ENCODE measurements at regions not wholly inside any gene's neighbourhood (a gene's known extent, or its start where the extent isn't known, plus 50 kb on each side); places are given as distances from the start of the nearest gene placed in this dataset.
A peak's percentile ranks its signal among the peaks of the same experiment; 100 is the strongest.

DNA sequence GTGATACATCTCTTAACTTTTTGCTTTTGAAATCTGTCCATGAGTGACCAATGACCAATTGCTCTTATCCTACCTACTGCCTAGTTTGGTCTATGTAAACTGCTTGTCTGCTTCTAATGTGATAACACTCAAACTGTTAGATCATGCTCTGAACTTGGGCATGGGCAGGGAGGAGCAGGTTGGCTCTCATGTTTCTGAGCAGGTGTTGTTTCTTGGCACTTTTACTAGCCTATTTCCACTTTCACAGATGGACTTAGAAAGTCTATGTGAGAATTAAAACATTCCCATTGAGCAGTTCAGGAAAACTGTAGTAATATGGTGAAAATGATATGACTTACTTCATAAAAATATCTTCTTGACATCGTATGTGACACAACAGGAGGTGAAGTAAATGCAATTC, 538.4 kb downstream of the HACE1 start:
- DNase-seq (ENCODE audit: low spot score) = no peak

DNA sequence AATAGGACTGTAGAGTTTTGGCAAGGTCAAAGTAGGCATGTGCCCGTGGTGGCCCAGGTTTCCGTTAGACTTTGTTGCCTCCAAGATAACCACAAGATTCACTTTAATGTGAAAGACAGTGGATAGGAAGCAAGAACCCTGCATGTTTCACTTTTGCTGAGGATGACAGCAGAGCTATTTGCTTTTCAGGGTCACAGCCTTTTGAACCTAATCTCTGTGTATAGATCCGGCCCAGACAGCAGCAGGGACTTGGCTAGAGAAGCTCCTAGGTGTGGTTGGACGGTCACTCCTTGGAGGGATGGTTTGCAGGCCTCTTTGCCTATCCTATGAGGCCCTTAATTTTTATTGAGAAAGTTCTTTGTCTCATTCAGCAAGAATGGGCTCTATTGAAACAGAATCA, 538.8 kb downstream of the HACE1 start:
- DNase-seq (ENCODE audit: low spot score) = no peak

DNA sequence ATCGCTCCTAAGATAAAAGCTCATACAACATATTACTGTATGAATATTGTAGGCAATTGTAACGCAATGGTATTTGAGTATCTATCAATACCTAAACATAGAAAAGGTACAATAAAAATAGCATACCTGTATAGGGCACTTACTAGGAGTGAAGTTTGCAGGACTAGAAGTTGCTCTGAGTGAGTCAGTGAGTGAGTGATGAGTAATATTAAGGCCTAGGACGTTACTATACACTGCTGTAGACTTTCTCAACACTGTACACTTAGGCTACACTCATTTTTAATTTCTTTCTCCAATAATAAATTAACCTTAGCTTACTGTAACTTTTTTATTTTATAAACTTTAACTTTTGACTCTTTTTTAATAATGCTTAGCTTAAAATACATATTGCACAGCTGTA, 546.9 kb downstream of the HACE1 start:
- DNase-seq (ENCODE audit: low spot score) = peak; percentile 58

DNA sequence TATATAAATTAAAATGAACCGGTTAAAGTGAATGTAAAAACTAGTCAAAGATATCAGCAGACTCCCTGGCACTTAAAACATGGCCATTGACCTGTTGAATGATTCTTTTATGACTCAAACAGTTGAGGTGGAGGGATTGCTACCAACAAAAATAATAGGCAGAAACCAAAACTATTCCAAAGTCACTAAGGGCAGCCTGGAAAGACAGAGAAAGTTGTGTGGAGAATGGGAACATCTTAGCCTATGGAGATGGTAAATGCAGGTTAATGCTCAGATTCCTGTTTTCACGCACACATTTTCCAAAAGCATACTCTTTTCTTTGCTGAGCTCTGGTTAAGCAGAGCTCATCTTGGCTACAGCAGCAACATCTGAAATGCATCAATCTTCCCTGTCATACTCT, 553.5 kb downstream of the HACE1 start:
- no peak for DNase-seq (ENCODE audit: low spot score)

DNA sequence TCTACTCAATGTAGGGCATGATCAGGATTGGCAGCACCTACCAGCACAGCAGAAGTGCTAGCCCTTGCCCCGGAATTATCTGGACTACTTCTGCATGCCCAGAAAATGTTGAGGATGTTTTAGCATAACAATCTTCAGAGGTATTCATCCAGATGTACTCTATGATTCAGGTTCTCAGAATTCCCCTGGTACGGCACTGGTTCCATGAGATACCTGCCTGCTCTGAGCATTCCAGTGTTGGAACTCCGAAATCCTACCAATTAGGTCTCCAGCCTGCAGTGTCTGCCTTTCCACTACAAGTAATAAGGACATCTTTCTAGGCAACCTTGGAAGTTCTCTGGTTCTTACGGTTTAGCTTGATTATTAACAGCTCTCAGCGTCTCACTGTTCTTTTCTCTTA, 554.5 kb downstream of the HACE1 start:
- DNase-seq (ENCODE audit: low spot score) = no peak

GRCh38 chr6:104301951-104302350, 557.8 kb downstream of the HACE1 start:
- no peak for DNase-seq (ENCODE audit: low spot score)

DNA sequence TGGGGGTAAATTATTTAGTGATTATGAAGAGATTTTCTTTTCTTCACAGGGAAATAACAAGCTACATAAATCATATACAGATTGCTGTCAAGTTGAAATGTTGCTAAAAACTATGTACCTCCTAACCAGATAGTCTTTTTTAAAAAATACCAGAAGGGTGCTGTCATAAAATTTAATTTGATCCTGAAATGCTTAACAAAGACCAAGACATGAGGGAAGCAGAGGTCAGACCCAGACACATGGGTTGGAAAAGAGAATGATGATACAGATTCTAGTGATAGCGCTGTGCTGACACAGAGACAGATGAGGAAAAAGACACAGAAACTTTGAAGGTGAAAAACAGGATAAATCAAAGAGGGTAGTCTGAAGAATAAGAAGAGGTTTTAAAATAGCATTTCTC, 573.1 kb downstream of the HACE1 start:
- no peak for DNase-seq (ENCODE audit: low spot score)

DNA sequence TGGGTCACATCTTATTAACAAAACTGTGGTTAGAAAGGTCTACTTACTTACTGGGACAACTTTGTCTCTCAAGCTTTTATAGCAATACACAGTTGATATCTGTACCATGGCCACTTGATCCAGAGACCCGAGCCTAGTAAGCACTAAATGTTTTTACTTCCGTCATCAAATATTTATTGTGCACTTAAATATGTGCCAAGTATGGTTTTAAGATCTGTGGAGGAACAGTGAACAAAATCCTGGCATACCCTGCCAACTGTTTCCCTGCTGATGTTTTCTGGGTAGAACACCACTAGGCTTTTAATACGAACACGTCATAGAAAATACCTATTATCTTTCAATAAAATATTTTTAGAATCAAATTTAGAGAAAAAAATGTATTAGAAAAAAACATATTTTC, 574.8 kb downstream of the HACE1 start:
- DNase-seq (ENCODE audit: low spot score) = no peak

DNA sequence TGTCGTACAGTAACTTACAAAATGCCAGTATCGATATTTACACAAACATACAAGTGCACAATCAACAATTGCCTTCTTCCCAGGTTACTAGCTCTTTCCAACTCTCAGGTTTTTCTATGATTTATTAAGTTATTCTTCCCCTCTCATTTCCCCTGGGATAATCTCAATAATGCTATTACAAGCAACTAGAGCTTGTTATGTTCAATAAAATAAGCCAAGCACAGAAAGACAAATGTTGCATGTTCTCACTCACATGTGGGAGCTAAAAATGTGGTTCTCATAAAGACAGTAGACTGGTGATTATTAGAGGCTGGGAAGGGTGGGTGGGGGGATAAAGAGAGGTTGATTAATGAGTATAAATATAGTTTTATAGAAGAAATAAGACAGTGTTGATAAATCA, 577.1 kb downstream of the HACE1 start:
- DNase-seq (ENCODE audit: low spot score) = no peak

GRCh38 chr6:104281370-104281769, 578.3 kb downstream of the HACE1 start:
- no peak for DNase-seq (ENCODE audit: low spot score)

DNA sequence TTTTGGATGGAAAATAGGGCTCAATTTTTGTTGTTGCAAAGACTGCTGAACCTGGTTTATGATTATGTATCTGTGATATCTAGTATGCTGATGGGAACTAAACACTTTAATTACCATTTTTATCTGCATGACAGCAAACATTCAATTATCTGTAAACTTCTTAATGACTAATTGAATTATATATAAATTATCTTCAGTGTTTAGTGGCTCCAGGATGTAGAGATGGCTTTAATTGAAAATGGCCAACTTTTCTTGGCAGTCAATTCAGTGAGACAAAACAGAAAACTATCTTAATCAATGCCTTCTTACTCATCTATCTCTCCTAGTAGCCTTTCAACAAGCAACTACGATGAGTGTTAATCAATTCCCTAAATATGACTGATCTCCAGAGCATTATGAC, 591.3 kb downstream of the HACE1 start:
- DNase-seq (ENCODE audit: low spot score) = no peak

- DNase-seq (ENCODE audit: low spot score) = no peak
These were observed 592.8 kb downstream of the HACE1 start for GRCh38 chr6:104266922-104267321.

DNA sequence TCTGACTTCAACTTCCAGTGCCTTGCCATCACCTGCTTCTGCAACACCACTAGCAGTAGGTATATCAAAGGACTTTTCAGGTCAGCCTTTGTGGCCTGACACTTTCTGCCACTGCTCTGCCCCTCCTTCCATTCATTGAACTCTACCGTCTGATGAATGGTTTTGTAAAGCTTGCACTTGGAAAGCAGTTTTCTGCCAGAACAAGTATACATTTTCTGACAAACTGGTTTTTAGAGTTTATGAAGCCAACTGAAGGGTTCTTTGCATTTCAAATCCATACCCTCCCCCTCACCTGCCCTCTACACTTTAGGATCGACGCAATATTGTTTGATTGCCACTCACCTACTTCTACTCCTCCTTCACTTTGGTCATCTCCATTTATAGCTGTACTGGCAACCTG, 603.1 kb downstream of the HACE1 start:
- DNase-seq (ENCODE audit: low spot score) = no peak

DNA sequence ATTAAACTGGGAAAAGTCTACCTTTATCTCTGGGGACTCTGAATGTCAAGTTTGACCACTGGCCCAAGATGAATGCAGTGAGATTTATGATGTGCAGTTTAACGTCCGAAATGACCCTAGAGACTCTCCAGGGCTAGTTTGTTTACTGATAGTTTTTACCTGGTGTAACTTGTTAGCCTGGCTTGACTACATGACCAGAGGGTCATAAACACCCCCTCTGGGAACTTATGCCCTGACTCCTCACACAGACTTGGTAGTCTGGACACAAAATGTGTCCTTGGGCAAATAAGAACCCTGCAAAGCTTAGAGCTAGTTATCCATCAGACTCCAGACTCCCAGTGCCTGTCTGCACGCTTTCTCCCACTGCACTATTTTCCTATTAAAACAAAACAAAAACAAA, 606.5 kb downstream of the HACE1 start:
- DNase-seq (ENCODE audit: low spot score) = no peak

DNA sequence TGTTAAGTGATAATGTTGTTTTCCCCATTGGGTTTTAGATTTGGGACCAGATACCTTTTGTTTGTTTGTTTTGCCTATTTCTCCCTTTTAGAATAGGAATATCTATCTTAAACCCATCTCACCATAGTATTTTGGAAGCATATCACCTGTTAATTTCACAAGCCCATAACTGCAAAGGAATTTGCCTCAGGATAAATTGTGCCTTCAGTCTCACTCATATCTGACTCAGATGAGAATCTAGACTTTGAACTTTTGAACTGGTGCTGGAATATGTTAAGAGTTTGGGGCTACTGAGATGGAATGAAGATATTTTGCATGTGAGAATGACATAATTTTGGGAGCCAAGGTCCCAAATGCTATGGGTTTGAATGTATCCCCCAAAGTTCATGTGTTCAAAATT, 607.4 kb downstream of the HACE1 start:
- DNase-seq (ENCODE audit: low spot score) = peak; percentile 9

- no peak for DNase-seq (ENCODE audit: low spot score)
These were observed 608.1 kb downstream of the HACE1 start for GRCh38 chr6:104251651-104252050.

DNA sequence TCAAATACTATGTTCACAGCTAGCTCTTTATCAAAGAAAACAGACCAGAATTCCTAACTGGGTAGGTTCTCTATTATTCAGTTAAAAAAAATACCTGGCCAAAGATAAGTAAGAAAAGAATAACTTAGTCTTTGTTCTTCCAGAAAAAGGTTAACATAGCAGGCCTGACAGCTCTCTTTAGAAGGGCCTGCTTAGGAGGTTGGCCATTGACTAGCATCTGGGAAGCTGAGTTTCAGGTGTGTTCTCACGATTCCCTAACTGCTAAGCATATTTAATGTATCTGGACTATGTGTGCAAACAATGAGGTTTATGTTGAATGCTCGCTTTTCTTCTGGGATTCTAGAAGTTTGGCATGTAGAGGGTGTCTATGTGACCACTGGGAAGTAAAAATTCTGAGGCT, 618.9 kb downstream of the HACE1 start:
- DNase-seq (ENCODE audit: low spot score) = no peak

- DNase-seq (ENCODE audit: low spot score) = no peak
These were observed 619.7 kb downstream of the HACE1 start for GRCh38 chr6:104239971-104240370.

DNA sequence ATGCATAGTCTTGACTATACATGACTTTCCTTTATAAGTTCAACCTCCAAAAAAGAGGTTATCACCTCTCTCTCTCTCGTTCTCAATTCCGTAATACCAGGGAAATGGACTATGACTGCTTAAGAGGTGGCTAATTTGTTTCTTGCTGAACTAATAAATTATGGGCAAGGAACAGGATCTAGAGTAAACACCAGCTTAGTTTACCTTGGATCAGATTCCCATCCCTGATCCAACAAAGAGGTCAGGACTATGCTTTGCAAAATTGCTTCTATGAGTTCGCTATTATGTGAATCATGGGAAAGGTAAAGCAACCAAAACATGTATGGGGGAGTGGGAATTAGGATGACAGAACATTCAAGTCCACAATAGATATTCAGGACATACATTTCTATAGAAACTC, 630.7 kb downstream of the HACE1 start:
- no peak for DNase-seq (ENCODE audit: low spot score)

DNA sequence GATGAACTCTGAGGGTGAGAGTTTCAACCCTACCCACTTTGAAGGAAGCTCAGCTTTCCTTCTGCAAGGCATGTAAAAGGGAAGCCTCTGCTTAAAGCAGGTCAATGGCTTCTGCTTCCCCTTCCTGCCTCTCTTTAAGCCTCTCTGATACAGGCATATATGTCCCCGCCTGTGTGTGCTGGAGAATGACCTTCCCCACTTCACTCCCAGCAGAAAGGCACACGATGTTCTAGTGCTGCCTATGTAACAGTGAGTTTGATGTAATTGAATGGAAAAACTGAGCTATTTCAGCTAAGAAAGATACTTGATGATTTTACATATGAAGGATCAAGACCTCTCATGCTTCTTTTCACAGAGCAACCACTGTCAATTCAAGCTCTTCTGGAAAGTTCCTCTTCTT, 632.2 kb downstream of the HACE1 start:
- no peak for DNase-seq (ENCODE audit: low spot score)

DNA sequence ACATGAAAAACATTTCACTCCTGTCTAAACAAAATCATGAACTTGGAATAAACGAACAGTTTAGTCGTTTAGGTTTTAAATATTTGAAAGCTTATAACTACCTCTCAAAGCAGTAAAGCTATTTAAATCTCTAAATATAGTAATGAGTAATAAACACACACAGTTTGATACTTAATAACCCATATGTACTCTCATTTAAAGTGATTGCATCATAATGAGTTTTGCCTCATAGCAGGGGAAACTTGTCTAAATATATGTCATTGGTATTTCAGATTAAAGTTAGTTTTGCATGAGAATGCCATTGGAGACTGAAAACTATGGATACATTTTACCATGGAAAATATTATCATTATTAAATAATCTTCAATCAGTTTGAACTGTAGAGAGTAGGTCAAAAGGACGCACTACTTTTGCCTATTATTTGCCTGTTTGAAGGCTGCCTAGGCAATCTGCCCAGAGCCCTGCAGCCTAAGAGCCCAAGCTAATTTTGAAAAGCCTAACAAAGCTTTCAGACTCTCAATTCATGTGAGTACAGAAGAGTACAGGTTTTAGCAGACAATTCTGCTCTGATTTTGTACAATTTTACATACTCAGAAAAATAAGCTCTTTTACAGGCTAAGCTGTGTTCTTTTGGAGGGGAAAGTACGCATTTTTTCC, 632.8 kb downstream of the HACE1 start:
- no peak for DNase-seq (ENCODE audit: low spot score)

DNA sequence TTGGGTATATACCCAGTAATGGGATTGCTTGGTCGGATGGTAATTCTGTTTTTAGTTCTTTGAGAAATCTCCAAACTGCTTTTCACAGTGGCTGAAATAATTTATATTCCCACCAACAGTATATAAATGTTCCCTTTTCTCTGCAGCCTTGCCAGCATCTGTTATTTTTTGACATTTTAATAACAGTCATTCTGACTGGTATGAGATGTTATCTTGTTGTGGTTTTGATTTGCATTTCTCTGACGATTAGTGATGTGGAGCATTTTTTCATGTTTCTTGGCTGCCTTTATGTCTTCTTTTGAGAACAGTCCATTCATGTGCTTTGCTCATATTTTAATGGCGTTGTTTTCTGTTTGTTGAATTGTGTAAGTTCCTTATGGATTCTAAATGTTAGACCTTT, 641.6 kb downstream of the HACE1 start:
- no peak for DNase-seq (ENCODE audit: low spot score)

DNA sequence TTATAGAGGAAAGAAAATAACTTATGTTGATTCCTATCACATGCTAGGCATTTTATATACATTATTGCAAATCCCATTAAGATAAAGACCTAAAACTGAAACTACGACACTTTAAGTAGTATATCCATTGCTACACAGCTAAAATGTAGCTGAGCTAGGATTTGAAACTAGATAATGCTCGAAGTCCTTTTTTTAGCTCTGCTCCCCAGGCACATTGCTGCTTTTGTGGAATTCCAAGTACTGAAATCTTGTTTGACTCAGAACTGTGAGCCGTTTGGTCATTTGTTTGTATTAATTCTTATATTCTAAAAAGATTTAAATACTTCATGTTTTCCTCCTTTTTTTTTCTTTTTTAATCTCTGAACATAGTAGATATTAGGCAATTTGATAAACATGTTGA, 644.8 kb downstream of the HACE1 start:
- DNase-seq (ENCODE audit: low spot score) = no peak

DNA sequence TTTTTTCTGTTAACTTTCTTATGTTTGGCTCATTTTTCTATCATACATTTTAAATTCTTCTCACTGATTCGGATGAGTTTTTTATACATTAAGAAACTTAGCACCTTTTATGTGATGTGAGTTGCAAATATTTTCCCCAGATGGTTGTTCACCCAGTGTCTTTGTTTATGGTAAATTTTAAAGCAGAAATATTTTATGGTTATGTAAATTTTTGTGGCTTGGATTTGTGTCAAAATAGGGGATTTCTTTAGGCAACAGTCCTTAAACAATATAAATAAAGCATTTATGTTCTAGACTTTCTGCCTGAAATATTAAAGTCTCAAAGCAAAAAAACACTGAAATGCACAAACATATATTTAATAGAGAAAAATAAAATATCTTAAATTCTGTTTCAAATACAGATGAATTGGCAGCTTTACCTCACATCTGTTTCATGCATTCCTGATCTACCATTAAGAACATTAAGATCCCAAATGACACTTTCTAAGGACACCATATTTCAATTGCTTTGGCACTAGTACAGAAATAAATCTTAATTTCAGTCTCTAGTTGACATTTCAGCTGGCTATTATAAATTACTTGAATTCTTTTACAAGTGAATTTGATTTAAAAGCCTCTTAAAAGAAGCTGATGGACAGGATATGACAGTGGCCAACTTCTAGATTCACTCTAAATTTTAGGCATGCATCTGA, 646.6 kb downstream of the HACE1 start:
- DNase-seq (ENCODE audit: low spot score) = no peak

All from RKO (cell line).